Mucosa of gallbladder (tissue), 1 donor: ENCODE measurements at regions not wholly inside any gene's neighbourhood (a gene's known extent, or its start where the extent isn't known, plus 50 kb on each side); places are given as distances from the start of the nearest gene placed in this dataset.

ENCODE experiments used
- DNase-seq: peaks from one replicate; pipeline ENCODE4 v3.0.0-alpha.2; 2020; ENCODE audit warnings: low spot score
- donor health status: DM: no; HTN: no; CAD: no.

GRCh38 chr7:47664650-47665195, 82.8 kb upstream of the TNS3 start:
- no peak for DNase-seq

GRCh38 chr7:47663851-47664250, 81.9 kb upstream of the TNS3 start:
- DNase-seq, result no peak

- no peak for DNase-seq
Observed at GRCh38 chr7:47663213-47663612, 81.3 kb upstream of the TNS3 start.

GRCh38 chr7:47661051-47661714, 79.3 kb upstream of the TNS3 start:
- no peak for DNase-seq

GRCh38 chr7:47659664-47660462, 78.0 kb upstream of the TNS3 start:
- no peak for DNase-seq

GRCh38 chr7:47658886-47659635, 77.2 kb upstream of the TNS3 start:
- no peak for DNase-seq

- DNase-seq, result no peak
Observed at GRCh38 chr7:47657126-47657525, 75.2 kb upstream of the TNS3 start.

- DNase-seq, result no peak
Observed at GRCh38 chr7:47654672-47655298, 72.9 kb upstream of the TNS3 start.

- no peak for DNase-seq
Observed at GRCh38 chr7:47653550-47654411, 71.9 kb upstream of the TNS3 start.

GRCh38 chr7:47652591-47652990, 70.7 kb upstream of the TNS3 start:
- no peak for DNase-seq

- DNase-seq, result no peak
Observed at GRCh38 chr7:47651355-47652317, 69.7 kb upstream of the TNS3 start.

- no peak for DNase-seq
Observed at GRCh38 chr7:47649919-47650318, 68.0 kb upstream of the TNS3 start.

- no peak for DNase-seq
Observed at GRCh38 chr7:47648275-47648925, 66.5 kb upstream of the TNS3 start.

- DNase-seq, result no peak
Observed at GRCh38 chr7:47647918-47648250, 66.0 kb upstream of the TNS3 start.

- DNase-seq, result no peak
Observed at GRCh38 chr7:47647181-47647917, 65.4 kb upstream of the TNS3 start.

GRCh38 chr7:47643716-47644400, 61.9 kb upstream of the TNS3 start:
- no peak for DNase-seq

GRCh38 chr7:47640265-47640664, 58.4 kb upstream of the TNS3 start:
- no peak for DNase-seq

- DNase-seq, result no peak
Observed at GRCh38 chr7:47639495-47640110, 57.7 kb upstream of the TNS3 start.
